Pons (tissue), 1 donor: ENCODE measurements at regions not wholly inside any gene's neighbourhood (a gene's known extent, or its start where the extent isn't known, plus 50 kb on each side); places are given as distances from the start of the nearest gene placed in this dataset.

Source experiments
- DNase-seq: peaks from one replicate; pipeline ENCODE4 v3.0.0-alpha.2; 2016; ENCODE audit warnings: low spot score

GRCh38 chr6:11925805-11926204, 86.3 kb upstream of the HIVEP1 start:
- DNase-seq, result no peak

DNA sequence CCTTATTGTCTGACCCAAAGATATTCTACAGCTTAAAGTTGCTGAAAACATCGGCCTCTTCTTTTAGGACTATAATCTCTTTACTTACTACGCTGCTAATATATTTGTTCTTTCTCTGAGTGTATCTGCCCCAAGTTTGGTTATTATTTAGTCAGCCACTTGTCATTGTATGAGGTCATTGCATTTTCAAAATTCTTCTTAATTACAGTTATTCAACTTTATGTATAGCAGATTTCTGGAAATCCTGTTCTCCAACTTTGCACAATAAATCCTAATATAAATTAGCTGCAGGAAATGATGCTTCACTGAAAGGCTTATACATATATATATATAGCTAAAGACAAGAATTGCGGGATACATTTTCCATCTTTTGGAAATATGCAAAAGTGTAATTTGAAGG, 88.5 kb upstream of the HIVEP1 start:
- DNase-seq, result no peak

DNA sequence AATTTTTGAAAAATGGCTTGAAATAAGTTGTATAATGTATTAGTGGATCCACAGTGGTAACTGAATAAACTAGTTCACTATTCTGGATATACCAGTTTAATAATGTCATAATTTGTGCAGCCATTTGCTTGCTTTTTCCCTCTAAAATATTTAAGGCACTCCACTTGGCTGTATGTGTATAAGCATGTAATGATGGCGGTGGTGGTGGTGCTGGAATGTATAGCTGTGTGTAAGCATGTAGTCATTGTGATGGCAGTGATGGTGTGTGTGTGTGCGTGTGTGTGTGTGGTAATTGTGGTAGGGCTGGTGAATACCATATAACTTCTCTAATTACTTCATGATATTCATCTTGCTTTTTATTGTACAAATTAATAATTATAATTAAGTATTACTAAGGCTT, 89.2 kb upstream of the HIVEP1 start:
- no peak for DNase-seq

DNA sequence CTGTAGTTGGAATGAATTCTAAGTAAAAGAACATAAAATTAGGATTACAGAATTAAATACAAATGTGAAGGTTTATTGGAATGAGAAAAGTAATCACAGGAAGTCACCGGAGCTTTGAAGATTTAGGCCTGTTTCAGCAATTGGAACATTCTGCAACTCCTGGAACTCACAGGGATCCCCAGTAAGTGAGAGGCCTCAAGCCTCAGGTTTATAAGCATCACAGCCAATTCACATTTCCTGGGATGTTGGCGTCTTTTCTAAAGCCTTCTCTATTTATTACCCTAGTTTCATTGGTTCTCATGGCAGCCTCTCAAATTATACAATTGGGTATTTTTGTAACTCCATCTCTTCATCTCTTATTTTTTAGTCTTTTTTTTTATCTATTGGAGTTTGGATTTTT, 90.4 kb upstream of the HIVEP1 start:
- no peak for DNase-seq

GRCh38 chr6:11921017-11921438, 91.1 kb upstream of the HIVEP1 start:
- DNase-seq, result peak; percentile 14

- DNase-seq, result no peak
Observed at GRCh38 chr6:11920566-11920965, 91.5 kb upstream of the HIVEP1 start.

DNA sequence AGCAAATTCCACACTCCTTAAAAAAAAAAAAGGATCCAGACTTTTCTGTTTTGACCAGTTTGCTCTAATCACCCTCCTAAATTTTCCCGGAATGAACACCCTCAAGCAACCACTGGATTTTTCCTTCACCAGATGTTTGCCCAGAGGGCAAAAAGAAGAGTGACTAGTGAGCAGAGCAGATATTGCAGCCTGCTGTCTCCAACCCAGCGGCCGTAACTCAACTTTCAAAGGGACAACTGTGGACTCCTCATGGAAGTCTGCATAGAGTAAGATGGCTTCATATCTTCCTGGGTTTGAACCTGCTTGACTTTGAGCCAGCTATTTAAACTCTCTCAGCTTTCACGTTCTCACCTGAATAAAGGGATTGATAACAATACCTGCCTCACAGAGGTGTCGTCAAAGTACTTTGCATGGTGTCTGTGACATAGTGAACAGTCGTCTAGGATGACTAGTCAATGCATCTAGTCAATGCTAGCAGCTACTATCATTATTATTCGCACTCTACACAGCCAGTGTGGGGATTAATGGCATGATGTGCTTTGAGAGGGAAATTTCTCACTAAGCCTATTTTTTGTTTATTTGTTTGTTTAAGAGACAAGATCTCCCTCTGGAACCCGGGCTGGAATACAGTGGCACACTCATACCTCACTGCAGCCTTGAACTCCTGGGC, 92.2 kb upstream of the HIVEP1 start:
- DNase-seq, result no peak

DNA sequence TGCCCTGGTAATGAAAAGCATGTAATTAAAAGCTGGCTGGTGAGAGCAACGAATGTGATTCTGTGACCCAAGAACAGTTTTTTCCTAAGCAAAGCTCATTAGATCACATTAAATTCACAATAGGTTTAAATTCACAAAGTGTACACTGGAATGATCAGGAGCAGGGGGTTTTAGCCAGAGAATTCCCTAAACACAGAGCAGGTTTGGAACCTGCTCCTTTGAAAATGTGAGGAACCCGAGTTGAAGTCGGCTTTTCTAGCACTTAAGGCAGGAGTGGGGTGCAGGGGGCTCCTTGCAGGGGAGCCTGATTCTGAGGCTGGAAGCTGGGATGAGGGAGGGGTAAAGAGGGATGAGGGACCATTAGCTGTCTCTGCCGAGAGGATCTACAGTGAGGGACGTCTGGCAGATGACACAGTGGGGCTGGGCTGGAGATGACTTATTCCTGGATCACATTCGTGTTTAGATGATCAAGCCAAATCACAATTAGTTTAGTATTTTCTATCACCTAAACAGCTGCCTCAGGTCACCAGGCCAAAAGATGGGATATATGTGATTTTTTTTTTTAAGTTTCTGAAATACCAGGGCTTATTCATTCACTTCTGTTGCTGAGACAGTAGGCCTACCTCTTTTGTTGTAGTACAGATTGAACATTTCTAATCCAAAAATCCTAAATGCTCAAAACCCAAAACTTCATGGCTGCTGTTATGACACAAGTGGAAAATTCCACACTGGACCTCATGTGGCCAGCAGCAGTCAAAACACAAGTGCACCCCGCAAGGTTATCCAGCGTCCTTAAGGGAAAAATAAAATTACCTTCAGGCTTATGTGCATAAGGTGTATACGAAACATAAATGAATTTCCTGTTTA, 93.1 kb upstream of the HIVEP1 start:
- DNase-seq, result no peak

GRCh38 chr6:11917951-11918738, 94.0 kb upstream of the HIVEP1 start:
- no peak for DNase-seq

DNA sequence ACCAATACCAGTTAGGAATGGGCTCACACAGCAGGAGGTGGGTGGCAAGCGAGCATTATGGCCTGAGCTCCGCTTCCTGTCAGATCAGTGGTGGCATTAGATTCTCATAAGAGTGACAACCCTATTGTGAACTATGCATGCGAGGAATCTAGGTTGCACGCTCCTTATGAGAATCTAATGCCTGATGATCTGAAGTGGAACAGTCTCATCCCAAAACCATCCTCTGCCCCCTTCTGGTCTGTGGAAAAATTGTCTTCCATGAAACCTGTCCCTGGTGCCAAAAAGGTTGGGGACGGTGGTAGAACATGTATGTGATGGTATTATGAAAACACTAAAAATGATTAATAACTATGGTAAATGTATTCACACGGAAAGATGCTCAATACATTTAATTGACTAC, 99.7 kb upstream of the HIVEP1 start:
- no peak for DNase-seq

- no peak for DNase-seq
Observed at GRCh38 chr6:11911538-11911937, 100.6 kb upstream of the HIVEP1 start.

DNA sequence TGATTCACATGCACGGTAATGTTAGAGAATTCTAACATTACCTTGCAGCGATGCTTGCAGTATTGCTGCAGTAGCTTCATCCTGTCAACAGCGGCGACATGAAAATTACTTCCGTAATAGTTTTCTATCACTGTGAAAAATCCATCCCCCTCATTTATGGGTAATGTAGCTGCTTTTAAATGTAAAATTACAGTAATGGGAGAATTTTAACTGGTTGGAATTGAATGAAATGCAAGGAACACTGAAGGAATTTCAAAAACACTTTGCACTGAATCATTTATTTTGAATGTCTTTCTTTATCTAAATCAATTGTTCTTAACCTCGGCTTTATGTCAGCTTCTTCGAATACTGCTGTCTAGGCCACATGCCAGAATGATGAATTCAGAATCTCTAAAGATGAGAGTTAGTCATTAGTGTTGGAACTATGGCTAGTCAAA, 102.4 kb upstream of the HIVEP1 start:
- DNase-seq, result no peak

- no peak for DNase-seq
Observed at GRCh38 chr6:11908436-11909105, 103.5 kb upstream of the HIVEP1 start.

- no peak for DNase-seq
Observed at GRCh38 chr6:11903645-11904044, 108.5 kb upstream of the HIVEP1 start.

GRCh38 chr6:11902527-11902926, 109.6 kb upstream of the HIVEP1 start:
- DNase-seq, result no peak

DNA sequence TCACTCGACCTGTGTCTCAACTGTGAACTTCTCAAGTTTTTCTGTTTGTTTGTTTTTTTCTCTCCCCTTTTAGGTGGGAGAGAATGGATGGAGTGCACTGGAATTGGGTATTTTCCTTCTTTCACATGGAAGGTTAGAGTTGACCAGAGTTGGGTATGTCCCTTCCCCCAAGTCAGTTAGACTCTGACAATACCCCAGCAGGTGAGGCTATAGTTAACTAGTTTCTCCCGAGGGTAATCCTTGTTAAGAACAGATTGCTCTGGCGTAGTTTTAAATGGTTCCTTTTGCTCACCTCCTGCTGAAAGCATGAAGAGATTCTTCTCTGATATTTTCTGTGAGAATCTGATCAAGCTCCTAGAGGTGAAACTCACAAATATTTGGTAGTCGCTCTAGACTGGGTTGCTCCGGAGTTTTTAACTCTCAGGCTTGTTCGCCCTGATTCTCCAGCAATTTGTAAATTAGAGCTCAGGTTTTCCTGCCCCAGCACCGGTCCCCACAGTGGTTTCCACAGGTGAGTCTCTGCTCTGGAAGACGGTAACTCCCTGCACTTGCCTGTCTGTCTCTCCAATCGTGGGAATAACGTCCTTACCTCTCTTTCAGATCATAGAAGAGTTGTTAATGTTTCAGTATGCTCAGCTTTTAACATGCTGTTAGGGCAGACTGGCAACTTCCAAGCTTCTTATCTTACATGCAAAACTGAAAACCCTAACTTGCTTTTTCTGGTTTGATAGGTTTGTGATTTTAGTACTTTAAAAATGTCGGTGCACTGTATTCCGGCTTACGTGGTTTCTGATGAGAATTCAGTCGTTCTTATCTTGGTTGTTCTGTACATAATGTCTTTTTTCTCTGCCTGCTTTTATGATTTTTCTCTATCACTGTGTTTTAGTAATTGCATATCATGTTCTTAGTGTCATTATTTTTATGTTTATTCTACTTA, 111.2 kb upstream of the HIVEP1 start:
- DNase-seq, result no peak

DNA sequence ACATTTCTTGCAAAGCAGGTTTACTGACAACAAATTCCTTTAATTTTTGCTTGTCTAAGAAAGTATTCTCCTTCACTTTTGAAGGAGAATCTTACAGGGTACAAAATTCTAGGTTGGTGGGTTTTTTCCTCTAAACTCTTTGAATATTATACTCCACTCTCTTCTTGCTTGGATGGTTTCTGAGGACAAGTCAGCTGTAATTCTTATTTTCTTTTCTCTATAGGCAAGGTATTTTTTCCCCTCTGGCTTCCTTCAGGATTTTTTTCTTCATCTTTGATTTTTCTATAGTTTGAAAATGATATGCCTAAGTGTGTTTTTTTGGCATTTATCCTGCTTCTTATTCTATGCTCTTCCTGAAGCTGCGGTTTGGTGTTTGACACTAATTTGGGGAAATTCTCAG, 112.5 kb upstream of the HIVEP1 start:
- DNase-seq, result no peak

- DNase-seq, result no peak
Observed at GRCh38 chr6:11894212-11894611, 115.6 kb upstream of the ADTRP start.

GRCh38 chr6:11891547-11891946, 112.9 kb upstream of the ADTRP start:
- no peak for DNase-seq

- DNase-seq, result no peak
Observed at GRCh38 chr6:11890849-11891248, 112.2 kb upstream of the ADTRP start.

GRCh38 chr6:11890209-11890608, 111.6 kb upstream of the ADTRP start:
- DNase-seq, result no peak
